H1 (cell line): ENCODE measurements at regions not wholly inside any gene's neighbourhood (a gene's known extent, or its start where the extent isn't known, plus 50 kb on each side); places are given as distances from the start of the nearest gene placed in this dataset.

ENCODE experiments used
- CTCF ChIA-PET: fragments of 300-600 bp; sonication (Branson Sonifier 250); formaldehyde crosslinking; loops from one replicate; lab custom pipeline; 2021; ENCODE audit not compliant: partially characterized antibody; lab: Charles Lee
- POLR2A ChIA-PET: fragments of 300-600 bp; sonication (Branson Sonifier 250); formaldehyde crosslinking; loops from one replicate; lab custom pipeline; 2021; ENCODE audit warnings: inconsistent platforms; ENCODE audit not compliant: partially characterized antibody; lab: Charles Lee
- DNase-seq, 2 experiments: peaks; one replicate each; pipeline versions ENCODE4 v3.0.0 to v3.0.0-alpha.2; 2010 to 2022; ENCODE audit warnings: low spot score in 2 of 2, low read depth in 1 of 2, mixed read lengths in 1 of 2
- FAIRE-seq: peaks from 2 replicates; lab custom pipeline; 2011; peaks lifted over from hg19 to GRCh38; lab: Jason Lieb, UNC
- H2AFZ ChIP-seq: 2 replicates; pipeline ENCODE4 v1.8.1; 2012; ENCODE audit warnings: low read length, inconsistent platforms
- H2AK5ac ChIP-seq: 2 replicates; pipeline ENCODE4 v1.6.1; 2013; ENCODE audit warnings: low read depth, low read length
- H2BK120ac ChIP-seq: replicated peaks from 2 replicates; pipeline ENCODE3; 2013; ENCODE audit warnings: low read depth, low read length, inconsistent platforms
- H2BK12ac ChIP-seq: 2 replicates; pipeline ENCODE4 v1.6.1; 2013; ENCODE audit warnings: low read depth, low read length
- H2BK15ac ChIP-seq: 2 replicates; pipeline ENCODE4 v1.6.1; 2013; ENCODE audit warnings: low read length
- H2BK20ac ChIP-seq: 2 replicates; pipeline ENCODE4 v1.6.1; 2013; ENCODE audit warnings: low read length
- H2BK5ac ChIP-seq: 2 replicates; pipeline ENCODE4 v1.6.1; 2013; ENCODE audit warnings: low read depth, low read length
- H3K14ac ChIP-seq: 2 replicates; pipeline ENCODE4 v1.6.1; 2013; ENCODE audit warnings: inconsistent platforms; ENCODE audit not compliant: insufficient read length
- H3K18ac ChIP-seq: 2 replicates; pipeline ENCODE4 v1.6.1; 2013; ENCODE audit warnings: low read length; ENCODE audit errors: extremely low read depth
- H3K23ac ChIP-seq: 2 replicates; pipeline ENCODE4 v1.6.1; 2013; ENCODE audit warnings: inconsistent platforms; ENCODE audit not compliant: insufficient read length
- H3K23me2 ChIP-seq: 2 replicates; pipeline ENCODE4 v1.6.1; 2013; ENCODE audit warnings: low read depth, low read length
- H3K27ac ChIP-seq: 2 replicates; pipeline ENCODE4 v1.6.1; 2011; ENCODE audit warnings: low read depth, low read length, inconsistent platforms
- H3K27me3 ChIP-seq, 4 experiments: replicated peaks in 1 of 4; 1 replicate in 1 of 4; 2 replicates in 3 of 4; pipeline versions ENCODE4 v1.6.1 to v1.8.1; 2011 to 2013; ENCODE audit warnings: low read length in 3 of 4, mild to moderate bottlenecking in 3 of 4, inconsistent platforms in 2 of 4, mixed read lengths in 2 of 4, moderate library complexity in 1 of 4; ENCODE audit not compliant: control insufficient read depth in 3 of 4, insufficient read depth in 3 of 4; ENCODE audit errors: extremely low read depth in 1 of 4
- H3K36me3 ChIP-seq, 4 experiments: 2 replicates each; pipeline versions ENCODE4 v1.6.1 to v1.8.1; 2011 to 2013; ENCODE audit warnings: mild to moderate bottlenecking in 4 of 4, low read length in 3 of 4, moderate library complexity in 2 of 4, control low read depth in 1 of 4, inconsistent platforms in 1 of 4; ENCODE audit not compliant: insufficient read depth in 4 of 4, control insufficient read depth in 2 of 4
- H3K4ac ChIP-seq: replicated peaks from 2 replicates; pipeline ENCODE3; 2013; ENCODE audit warnings: low read length, low read depth, mixed read lengths, inconsistent platforms; ENCODE audit not compliant: insufficient read length
- H3K4me1 ChIP-seq, 4 experiments: replicated peaks in 1 of 4; 1 replicate in 1 of 4; 2 replicates in 3 of 4; pipeline versions ENCODE4 v1.6.1 to v1.8.1; 2011 to 2013; ENCODE audit warnings: low read length in 3 of 4, inconsistent platforms in 2 of 4, mixed read lengths in 1 of 4; ENCODE audit not compliant: insufficient read depth in 4 of 4, control insufficient read depth in 3 of 4
- H3K4me2 ChIP-seq, 2 experiments: 2 replicates each; pipeline versions ENCODE4 v1.6.1 to v1.8.1; 2011 to 2013; ENCODE audit warnings: low read depth in 2 of 2, low read length in 2 of 2, control low read depth in 1 of 2, inconsistent platforms in 1 of 2, mild to moderate bottlenecking in 1 of 2; ENCODE audit not compliant: insufficient read depth in 1 of 2
- H3K4me3 ChIP-seq, 4 experiments: fragments of 200-600, 300-600 bp in 1 of 4; sonication (generic), shearing (Covaris generic), sonication (Bioruptor Twin) in 1 of 4; 2 replicates each; pipeline versions ENCODE4 v1.5.1 to v1.8.1; 2011 to 2016; ENCODE audit warnings: low read length in 4 of 4, low read depth in 3 of 4, control low read depth in 2 of 4, inconsistent platforms in 2 of 4, mild to moderate bottlenecking in 2 of 4, mixed read lengths in 1 of 4, moderate library complexity in 1 of 4; ENCODE audit not compliant: insufficient read depth in 2 of 4; ENCODE audit errors: extremely low read depth in 1 of 4
- H3K56ac ChIP-seq: replicated peaks from 2 replicates; pipeline ENCODE3; 2013; ENCODE audit warnings: low read depth, mild to moderate bottlenecking, mixed read lengths, low read length, inconsistent platforms; ENCODE audit not compliant: insufficient read length
- H3K79me1 ChIP-seq: 2 replicates; pipeline ENCODE4 v1.6.1; 2013; ENCODE audit warnings: low read depth, low read length, control low read depth
- H3K79me2 ChIP-seq, 2 experiments: 2 replicates each; pipeline versions ENCODE4 v1.6.1 to v1.8.1; 2012 to 2013; ENCODE audit warnings: low read length in 2 of 2, mild to moderate bottlenecking in 2 of 2, inconsistent platforms in 1 of 2; ENCODE audit not compliant: insufficient read depth in 2 of 2, control insufficient read depth in 1 of 2
- H3K9ac ChIP-seq, 4 experiments: replicated peaks in 1 of 4; 1 replicate in 1 of 4; 2 replicates in 3 of 4; pipeline versions ENCODE4 v1.6.1 to v1.8.1; 2011 to 2013; ENCODE audit warnings: low read depth in 3 of 4, low read length in 3 of 4, control low read depth in 2 of 4, mild to moderate bottlenecking in 2 of 4, moderate library complexity in 2 of 4, inconsistent platforms in 1 of 4; ENCODE audit errors: extremely low read depth in 1 of 4
- H3K9me3 ChIP-seq, 2 experiments: 2 replicates each; pipeline versions ENCODE4 v1.6.1 to v1.8.1; 2012 to 2013; ENCODE audit warnings: mild to moderate bottlenecking in 2 of 2, moderate library complexity in 2 of 2, control low read depth in 1 of 2, inconsistent platforms in 1 of 2, low read depth in 1 of 2, low read length in 1 of 2, mixed read lengths in 1 of 2; ENCODE audit not compliant: insufficient read depth in 2 of 2
- H4K20me1 ChIP-seq, 2 experiments: replicated peaks in 1 of 2; 2 replicates each; pipeline versions ENCODE3 to v1.8.1; 2011 to 2013; ENCODE audit warnings: inconsistent platforms in 2 of 2, low read length in 2 of 2, mild to moderate bottlenecking in 1 of 2; ENCODE audit not compliant: insufficient read depth in 2 of 2, control insufficient read depth in 1 of 2
- H4K5ac ChIP-seq: 2 replicates; pipeline ENCODE4 v1.6.1; 2013; ENCODE audit warnings: low read length, low read depth, mixed read lengths, inconsistent platforms; ENCODE audit not compliant: insufficient read length
- H4K8ac ChIP-seq: 2 replicates; pipeline ENCODE4 v1.8.0; 2013; ENCODE audit warnings: mild to moderate bottlenecking, moderate library complexity, low read length, inconsistent platforms; ENCODE audit not compliant: insufficient read depth; ENCODE audit errors: extremely low read depth
- H4K91ac ChIP-seq: replicated peaks from 2 replicates; pipeline ENCODE3; 2013; ENCODE audit warnings: low read length, mixed read lengths, inconsistent platforms; ENCODE audit not compliant: insufficient read length
- ATF2 ChIP-seq: IDR thresholded peaks from 2 replicates; pipeline ENCODE4 v1.6.1; 2012; ENCODE audit warnings: low read length, inconsistent platforms
- BRCA1 ChIP-seq: IDR thresholded peaks from 2 replicates; pipeline ENCODE4 v1.6.1; 2012; ENCODE audit warnings: low read depth, low read length, improper control_type of control experiment
- CREB1 ChIP-seq: IDR thresholded peaks from 2 replicates; pipeline ENCODE4 v1.6.1; 2012; ENCODE audit warnings: inconsistent platforms
- EZH2 ChIP-seq: fragments of 200-600 bp; sonication (generic); IDR thresholded peaks from 2 replicates; pipeline ENCODE4 v1.7.1; 2012; ENCODE audit warnings: low read depth, mild to moderate bottlenecking, moderate library complexity, low read length, inconsistent platforms; ENCODE audit not compliant: severe bottlenecking
- KDM5A ChIP-seq: fragments of 200-600 bp; IDR thresholded peaks from 2 replicates; pipeline ENCODE4 v1.7.1; 2012; ENCODE audit warnings: mild to moderate bottlenecking, low read length, inconsistent platforms, mixed read lengths
- MAFK ChIP-seq: IDR thresholded peaks from 2 replicates; pipeline ENCODE4 v1.6.1; 2012; ENCODE audit warnings: low read depth, mild to moderate bottlenecking, improper control_type of control experiment, low read length
- POLR2AphosphoS5 ChIP-seq: IDR thresholded peaks from 2 replicates; pipeline ENCODE4 v1.6.1; 2011; ENCODE audit warnings: low read depth, low read length
- POU5F1 ChIP-seq: IDR thresholded peaks from 2 replicates; pipeline ENCODE4 v1.6.1; 2011; ENCODE audit warnings: low read depth, mild to moderate bottlenecking, low read length, moderate library complexity
- SAP30 ChIP-seq: fragments of 300-600 bp; sonication (generic); IDR thresholded peaks from 2 replicates; pipeline ENCODE4 v1.7.1; 2012; ENCODE audit warnings: low read length, moderate library complexity, mild to moderate bottlenecking, inconsistent platforms; ENCODE audit not compliant: insufficient read depth, insufficient replicate concordance
- SP2 ChIP-seq: IDR thresholded peaks from 2 replicates; pipeline ENCODE4 v1.6.1; 2012; ENCODE audit warnings: mild to moderate bottlenecking, low read length, inconsistent platforms
- SP4 ChIP-seq: IDR thresholded peaks from 2 replicates; pipeline ENCODE4 v1.6.1; 2012; ENCODE audit warnings: low read length, inconsistent platforms
- SRF ChIP-seq: IDR thresholded peaks from 2 replicates; pipeline ENCODE4 v1.6.1; 2011; ENCODE audit warnings: mild to moderate bottlenecking, low read depth, low read length, moderate library complexity
- SUZ12 ChIP-seq: fragments of 200-600 bp; sonication (generic); IDR thresholded peaks from 2 replicates; pipeline ENCODE4 v1.6.1; 2012; ENCODE audit warnings: mild to moderate bottlenecking, inconsistent platforms, low read length, moderate library complexity, mixed read lengths
- YY1 ChIP-seq: IDR thresholded peaks from 2 replicates; pipeline ENCODE4 v1.6.1; 2011; ENCODE audit warnings: low read depth, mild to moderate bottlenecking, low read length
- WGBS, 2 experiments: shearing (Covaris generic) in 1 of 2; methylation state at CpG; one replicate each; pipeline versions ENCODE4 v1.1.6 to v1.1.7; 2013 to 2015; ENCODE audit warnings: low lambda C conversion rate in 2 of 2, mixed read lengths in 2 of 2, inconsistent platforms in 1 of 2, low coverage in 1 of 2, missing lambda C conversion rate in 1 of 2; ENCODE audit not compliant: insufficient replicate concordance in 2 of 2, insufficient coverage in 1 of 2, insufficient read length in 1 of 2; ENCODE audit errors: extremely low coverage in 1 of 2, missing lambda C conversion rate in 1 of 2; 5-methylcytosine and 5-hydroxymethylcytosine counted together

GRCh38 chr2:217060951-217061547 lies 201.2 kb upstream of the TNP1 start:
- Histone ChIP-seq H3K27me3 (no peaks in the 10 kb centered on the region), H3K4me2 (no peak overlapping the region), H3K36me3 (no peaks in the 10 kb centered on the region), H4K5ac (no peak overlapping the region), H3K79me2 (no peaks in the 10 kb centered on the region), H2BK5ac (no peak overlapping the region), H3K14ac (no peak overlapping the region), H4K8ac (no peak overlapping the region), H4K91ac (no peak overlapping the region), H2BK120ac (no peak overlapping the region), H4K20me1 (no peaks in the 10 kb centered on the region), H2BK15ac (no peak overlapping the region), H3K18ac (no peak overlapping the region), H3K9me3 (no peaks in the 10 kb centered on the region), H3K23ac (no peak overlapping the region), H3K23me2 (no peaks in the 10 kb centered on the region), H2AFZ (no peak overlapping the region), H3K9ac (no peak overlapping the region), H3K4me1 (peaks cover 2 to 10% (median 3%) of the 10 kb centered on the region in 4 experiments; a peak in 3 of 7 replicates), H3K27ac (no peak overlapping the region), H3K79me1 (no peaks in the 10 kb centered on the region), H3K4ac (no peak overlapping the region), H3K56ac (no peak overlapping the region), H2AK5ac (no peak overlapping the region), H2BK12ac (no peak overlapping the region), H2BK20ac (no peak overlapping the region), H3K4me3 (no peak overlapping the region)
- ChIA-PET POLR2A (no interaction called here), CTCF (interaction anchor here (0.8 to 6.3 kb wide), 4 partner anchors 16 to 52 kb away, joined by 3 to 32 read pairs (median 4); no protein-coding TSS in a partner anchor)
- no peak for DNase-seq
- no peak for FAIRE-seq
- 96% methylated on average over 3 of the region's 3 CpGs; no CpG with 5 or more reads in 1 of the 2 experiments for WGBS, 2 experiments
- no peak for TF ChIP-seq YY1
- no peak for TF ChIP-seq POU5F1
- TF ChIP-seq SP4 = no peak
- TF ChIP-seq POLR2AphosphoS5 = no peak
- no peak for TF ChIP-seq EZH2
- no peak for TF ChIP-seq SP2
- TF ChIP-seq MAFK = no peak
- no peak for TF ChIP-seq BRCA1
- no peak for TF ChIP-seq SAP30
- TF ChIP-seq ATF2 = no peak
- no peak for TF ChIP-seq CREB1
- no peak for TF ChIP-seq SRF
- TF ChIP-seq KDM5A = no peak
- no peak for TF ChIP-seq SUZ12
